GM18505 (cell line): ENCODE measurements at regions not wholly inside any gene's neighbourhood (a gene's known extent, or its start where the extent isn't known, plus 50 kb on each side); places are given as distances from the start of the nearest gene placed in this dataset.
"Not testable (repeated sequence)": the region's sequence is repeated elsewhere in the genome, so short reads cannot be mapped to it uniquely, and the experiment has no call there.

Experiments
- ATAC-seq: cut with Tn5 transposase; IDR thresholded peaks from one replicate; pipeline ENCODE4 v1.9.1; 2021; ENCODE audit not compliant: unreplicated experiment
- POLR2A ChIP-seq: IDR thresholded peaks from 4 replicates; pipeline ENCODE4 v1.6.1; 2011; ENCODE audit warnings: borderline replicate concordance; ENCODE audit not compliant: insufficient read depth, insufficient read length; ENCODE audit errors: extremely low read depth

- TF ChIP-seq POLR2A, result no peak
- no peak for ATAC-seq
Measured at GRCh38 chr3:3335903-3336302, 156.4 kb upstream of the CRBN start.

DNA sequence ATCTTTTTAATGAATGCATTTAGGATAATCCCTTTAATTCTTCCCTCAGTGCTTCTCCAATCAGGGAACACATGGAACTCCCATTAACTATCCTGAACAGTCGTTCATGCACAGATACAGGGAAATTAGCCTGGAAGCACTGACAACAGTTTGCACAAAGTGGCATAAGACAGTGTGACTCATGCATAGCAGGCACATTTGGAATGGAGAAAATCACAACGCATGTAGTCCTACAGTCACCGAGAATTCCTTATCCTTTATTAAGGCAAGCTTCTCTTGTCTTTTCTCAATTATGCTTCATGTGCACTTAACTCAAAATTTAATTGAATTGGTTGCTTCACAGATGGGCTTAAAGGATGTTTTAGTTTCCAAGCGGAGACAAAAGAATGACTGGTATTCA, 155.0 kb upstream of the CRBN start:
- TF ChIP-seq POLR2A, result no peak
- no peak for ATAC-seq

- ATAC-seq, result no peak
- TF ChIP-seq POLR2A, result no peak
Measured at GRCh38 chr3:3333571-3333970, 154.1 kb upstream of the CRBN start.

DNA sequence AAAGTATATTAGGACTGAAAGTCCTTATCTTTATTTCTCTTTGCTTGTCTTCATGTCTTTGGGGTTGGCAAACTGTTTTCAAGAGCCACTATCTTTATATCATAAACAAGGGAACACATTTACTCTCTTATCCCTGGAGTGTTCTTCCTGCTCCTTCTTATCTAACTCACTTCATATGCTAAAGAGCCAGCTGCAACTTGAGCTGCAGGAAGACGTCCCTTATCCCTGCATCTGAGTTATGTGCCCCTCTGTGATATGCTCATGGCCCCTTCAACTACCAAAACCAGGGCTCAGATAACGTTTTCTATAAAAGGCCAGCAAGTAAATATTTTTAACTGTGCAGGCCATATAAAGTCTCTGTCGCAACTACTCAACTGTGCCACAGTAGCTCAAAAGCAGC, 137.0 kb upstream of the CRBN start:
- ATAC-seq, result no peak
- no peak for TF ChIP-seq POLR2A

DNA sequence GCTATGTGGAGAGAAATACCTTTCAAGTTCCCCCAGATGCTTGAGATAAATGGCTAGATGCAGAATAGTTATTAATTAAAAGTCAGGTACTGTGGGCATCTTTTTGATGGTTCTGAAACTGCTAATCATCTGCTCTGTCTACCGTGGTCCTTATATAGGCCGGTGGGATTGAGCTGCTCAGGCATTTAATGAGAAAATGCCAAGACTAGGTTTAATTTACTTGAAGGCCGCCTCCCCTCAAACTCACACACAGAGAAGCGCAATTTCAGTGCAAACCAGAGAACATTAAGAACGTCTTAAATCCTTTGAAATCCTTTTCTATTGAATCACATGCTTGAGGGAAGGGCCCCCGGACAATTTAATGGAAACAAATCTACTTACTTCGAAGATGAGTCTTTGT, 136.4 kb upstream of the CRBN start:
- no peak for TF ChIP-seq POLR2A
- ATAC-seq, result no peak

DNA sequence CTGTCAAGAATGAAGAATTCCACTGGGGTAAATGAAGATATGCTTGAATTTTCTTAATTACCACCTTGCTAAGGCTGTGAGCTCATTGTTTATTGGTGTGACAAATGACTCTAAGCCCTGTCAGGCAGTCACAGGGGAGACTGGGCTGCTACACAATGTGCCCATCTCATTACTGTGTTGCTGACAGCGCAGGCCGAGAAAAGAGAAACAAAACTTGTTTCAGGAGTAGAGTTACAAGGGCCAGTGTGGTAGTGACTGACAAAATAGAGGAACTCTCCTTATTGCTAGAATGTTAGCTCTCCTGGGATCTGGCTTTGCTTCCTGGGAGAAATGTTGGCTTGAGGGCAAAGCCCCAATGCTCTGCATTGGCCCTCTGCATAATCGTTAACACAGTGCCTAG, 130.4 kb upstream of the CRBN start:
- no peak for ATAC-seq
- no peak for TF ChIP-seq POLR2A

DNA sequence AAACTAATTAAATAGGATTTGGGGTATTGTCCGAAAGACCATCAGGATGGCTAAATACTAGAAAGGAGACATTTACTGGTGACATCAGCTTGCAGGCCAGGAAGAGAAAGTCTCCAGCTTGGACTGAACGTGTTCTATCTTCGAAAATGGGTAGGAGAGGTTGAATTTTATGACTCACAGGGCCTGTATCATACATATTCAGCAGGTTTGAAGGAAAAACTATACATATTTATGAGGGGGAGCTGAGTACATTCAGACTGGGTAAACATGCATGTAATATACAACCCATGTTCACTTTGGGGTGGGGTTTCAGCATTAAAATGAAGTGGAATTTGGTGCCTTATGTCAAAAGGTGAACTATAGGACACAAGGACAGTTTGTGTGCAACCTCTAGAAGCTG, 129.3 kb upstream of the CRBN start:
- no peak for TF ChIP-seq POLR2A
- no peak for ATAC-seq

DNA sequence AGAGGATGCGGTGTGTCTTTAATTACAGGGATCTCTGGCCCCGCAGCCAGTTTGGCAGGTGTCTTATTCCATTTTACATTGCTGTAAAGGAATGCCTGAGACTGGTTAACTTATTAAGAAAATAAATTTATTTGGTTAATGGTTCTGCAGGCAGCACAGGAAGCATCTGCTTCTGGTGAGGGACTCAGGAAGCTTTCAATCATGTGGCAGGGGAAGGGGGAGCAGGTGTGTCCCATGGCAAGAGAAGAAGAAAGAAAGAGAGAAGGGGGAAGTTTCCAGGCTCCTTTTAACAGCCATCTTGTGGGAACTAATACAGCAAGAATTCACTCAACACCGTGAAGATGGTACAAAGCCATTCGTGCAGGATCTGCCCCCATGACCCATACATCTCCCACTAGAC, 128.0 kb upstream of the CRBN start:
- no peak for TF ChIP-seq POLR2A
- ATAC-seq, result no peak

- ATAC-seq, result no peak
- TF ChIP-seq POLR2A, result no peak
Measured at GRCh38 chr3:3305841-3306240, 126.3 kb upstream of the CRBN start.

DNA sequence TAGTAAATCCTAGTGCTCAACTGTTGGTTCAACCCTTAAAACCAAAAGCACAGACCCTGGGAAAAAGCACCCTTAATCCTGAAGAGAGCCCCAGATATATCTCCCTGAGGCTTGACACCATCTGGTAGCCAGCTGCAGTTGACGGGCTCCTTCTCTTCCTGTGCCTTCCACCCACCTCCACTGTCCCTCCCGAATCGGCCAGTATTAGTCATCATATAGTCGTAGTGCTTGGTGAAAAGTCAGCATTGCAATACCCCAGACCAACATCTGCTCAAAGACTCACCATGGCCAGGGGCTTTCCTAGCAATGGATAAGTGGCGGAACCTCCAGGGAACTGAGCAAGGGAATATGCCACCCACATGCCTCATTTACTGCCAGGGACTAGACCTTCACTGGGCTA, 125.6 kb upstream of the CRBN start:
- no peak for ATAC-seq
- TF ChIP-seq POLR2A, result no peak

DNA sequence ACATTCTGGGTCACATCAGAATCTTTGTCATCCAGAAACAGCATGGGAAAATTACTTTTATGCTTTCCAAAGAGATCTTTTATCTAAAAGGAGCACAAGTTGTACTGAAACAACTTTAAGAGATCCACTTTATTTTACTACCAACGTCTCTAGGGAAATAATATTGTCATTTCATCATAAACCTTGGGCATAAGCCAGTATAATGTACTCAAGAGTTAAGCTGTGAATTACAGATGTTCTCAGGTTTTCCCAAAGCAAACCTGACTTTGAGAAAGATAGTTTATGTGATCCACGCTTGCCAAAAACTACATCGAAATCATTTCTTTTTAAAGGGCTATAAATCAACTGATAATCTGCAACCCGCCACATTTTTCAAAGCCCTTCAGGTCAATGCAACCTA, 124.1 kb upstream of the CRBN start:
- TF ChIP-seq POLR2A, result no peak
- no peak for ATAC-seq

- no peak for ATAC-seq
- TF ChIP-seq POLR2A, result no peak
Measured at GRCh38 chr3:3302964-3303363, 123.5 kb upstream of the CRBN start.

- no peak for TF ChIP-seq POLR2A
Measured at GRCh38 chr3:3301476-3301875, 122.0 kb upstream of the CRBN start.

DNA sequence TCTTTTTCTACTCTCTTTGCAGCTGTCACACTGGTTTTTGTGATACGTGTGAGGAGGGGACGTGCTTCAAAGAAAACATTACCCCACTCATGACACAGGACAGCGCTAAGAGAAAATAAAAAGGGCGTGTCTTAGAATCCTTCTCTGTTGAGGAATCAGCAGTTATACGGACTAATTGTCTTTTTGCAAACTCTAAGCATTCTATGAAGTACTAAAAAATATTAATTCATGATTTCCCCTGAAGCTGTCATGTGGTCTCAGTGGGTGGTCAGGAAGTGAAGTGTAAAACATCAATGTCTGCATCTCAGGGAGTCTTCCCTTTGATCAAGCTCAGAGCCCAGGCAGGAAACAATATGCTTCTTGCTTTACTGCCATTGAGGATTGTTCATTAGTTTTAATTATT, 117.5 kb upstream of the CRBN start:
- no peak for TF ChIP-seq POLR2A
- ATAC-seq, result no peak

More at GRCh38 chr3:3301476-3301875, 122.0 kb upstream of the CRBN start:
- no peak for ATAC-seq

DNA sequence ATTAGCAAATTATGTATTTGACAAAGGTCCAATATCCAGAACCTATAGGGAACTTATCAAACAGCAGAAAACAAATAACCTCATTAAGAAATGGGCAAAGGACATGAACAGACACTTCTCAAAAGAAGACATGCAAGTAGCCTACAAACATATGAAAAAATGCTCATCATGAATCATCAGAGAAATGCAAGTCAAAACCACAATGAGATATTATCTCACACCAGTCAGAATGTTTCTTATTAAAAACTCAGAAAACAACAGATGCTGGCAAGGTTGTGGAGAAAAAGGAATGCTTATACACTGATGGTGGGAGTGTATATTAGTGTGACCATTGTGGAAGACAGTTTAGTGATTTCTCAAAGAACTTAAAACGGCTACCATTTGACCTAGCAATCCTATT, 116.1 kb upstream of the CRBN start:
- no peak for TF ChIP-seq POLR2A
- no peak for ATAC-seq

DNA sequence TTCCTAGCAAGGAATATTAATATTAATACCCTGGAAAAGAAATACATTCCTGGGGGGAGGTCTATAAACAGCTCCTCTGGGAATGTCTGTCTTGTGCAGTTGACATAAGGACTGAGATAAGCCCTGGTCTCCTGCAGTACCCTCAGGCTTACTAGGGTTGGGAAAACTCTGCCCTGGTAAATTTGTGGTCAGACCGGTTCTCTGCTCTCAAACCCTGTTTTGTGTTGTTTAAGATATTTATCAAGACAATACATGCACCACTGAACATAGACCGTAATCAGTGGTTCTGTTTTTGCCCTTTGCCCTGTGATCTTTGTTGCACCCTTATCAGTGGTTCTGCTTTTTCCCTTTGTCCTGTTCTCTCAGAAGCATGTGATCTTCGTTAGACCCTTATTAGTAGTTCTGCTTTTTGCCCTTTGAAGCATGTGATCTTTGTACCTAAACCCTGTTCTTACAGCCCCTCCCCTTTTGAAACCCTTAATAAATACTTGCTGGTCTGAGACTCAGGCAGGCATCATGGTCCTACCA, 112.3 kb upstream of the CRBN start:
- not testable (repeated sequence) for ATAC-seq

DNA sequence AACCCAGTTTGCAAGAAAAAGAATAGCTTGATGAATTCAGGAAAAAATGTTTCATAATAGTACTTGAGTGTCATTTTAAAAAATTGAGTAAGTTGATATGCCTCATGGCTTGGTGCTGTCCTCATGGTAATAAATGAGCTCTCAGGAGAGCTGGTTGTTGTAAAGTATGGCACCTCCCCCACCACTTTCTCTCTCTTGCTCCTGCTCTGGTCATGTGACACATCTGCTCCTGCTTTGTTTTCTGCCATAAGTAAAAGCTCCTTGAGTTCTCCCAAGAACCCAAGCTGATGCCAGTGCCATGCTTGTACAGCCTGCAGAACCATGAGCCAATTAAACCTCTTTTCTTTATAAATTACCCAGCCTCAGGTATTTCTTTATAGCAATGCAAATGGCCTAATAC, 108.8 kb upstream of the CRBN start:
- ATAC-seq, result no peak
- no peak for TF ChIP-seq POLR2A

- no peak for ATAC-seq
- TF ChIP-seq POLR2A, result no peak
Measured at GRCh38 chr3:3286014-3286413, 106.5 kb upstream of the CRBN start.
